ENCODE measurements at regions not wholly inside any gene's neighbourhood (a gene's known extent, or its start where the extent isn't known, plus 50 kb on each side); places are given as distances from the start of the nearest gene placed in this dataset.

- Histone ChIP-seq H4K20me1 (no peaks in the 10 kb centered on the region), H3K4me2 (no peak overlapping the region), H3K27me3 (no peaks in the 10 kb centered on the region), H3K27ac (no peak overlapping the region), H3K36me3 (no peaks in the 10 kb centered on the region), H3K9ac (no peak overlapping the region), H3K4me3 (no peak overlapping the region), H3K9me3 (no peaks in the 10 kb centered on the region), H3K4me1 (no peaks in the 10 kb centered on the region)
- TF ChIP-seq Cebpa-rat (IDR thresholded peaks at IDR 0.05) = no peak
These were observed 113.9 kb upstream of the IMMP2L start for GRCh38 chr7:111676167-111676566.

DNA sequence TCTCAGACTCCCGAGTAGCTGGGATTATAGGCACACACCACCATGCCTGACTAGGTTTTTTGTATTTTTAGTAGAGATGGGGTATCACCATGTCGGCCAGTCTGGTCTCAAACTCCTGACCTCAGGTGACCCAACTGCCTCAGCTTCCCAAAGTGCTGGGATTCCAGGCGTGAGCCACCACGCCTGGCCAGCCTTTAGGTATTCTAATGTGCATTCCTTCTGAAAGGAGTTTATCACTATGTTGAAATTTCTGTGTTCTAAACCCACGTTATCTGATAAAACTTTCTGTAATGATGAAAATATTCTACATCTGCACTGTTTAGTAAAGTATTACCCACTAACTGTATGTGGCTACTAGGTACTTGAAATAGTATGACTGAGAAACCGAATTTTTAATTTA lies 110.6 kb upstream of the IMMP2L start:
- Histone ChIP-seq H3K4me1 (no peaks in the 10 kb centered on the region), H3K4me3 (no peak overlapping the region), H3K4me2 (no peak overlapping the region), H3K9me3 (no peaks in the 10 kb centered on the region), H4K20me1 (no peaks in the 10 kb centered on the region), H3K27ac (no peak overlapping the region), H3K9ac (no peak overlapping the region), H3K36me3 (no peaks in the 10 kb centered on the region), H3K27me3 (no peaks in the 10 kb centered on the region)
- no peak for TF ChIP-seq Cebpa-rat (IDR thresholded peaks at IDR 0.05)

- no peak overlapping the region for H3K4me2 ChIP-seq
- H3K4me3 ChIP-seq = no peak overlapping the region
- no peaks in the 10 kb centered on the region for H4K20me1 ChIP-seq
- H3K36me3 ChIP-seq = no peaks in the 10 kb centered on the region
- H3K9ac ChIP-seq = no peak overlapping the region
- no peaks in the 10 kb centered on the region for H3K4me1 ChIP-seq
- H3K27ac ChIP-seq = no peak overlapping the region
- no peaks in the 10 kb centered on the region for H3K27me3 ChIP-seq
- no peak for TF ChIP-seq Cebpa-rat (IDR thresholded peaks at IDR 0.05)
- no peaks in the 10 kb centered on the region for H3K9me3 ChIP-seq
These were observed 109.6 kb upstream of the IMMP2L start for GRCh38 chr7:111671927-111672326.

GRCh38 chr7:111668711-111669110 lies 106.4 kb upstream of the IMMP2L start:
- no peak overlapping the region for H3K4me3 ChIP-seq
- TF ChIP-seq Cebpa-rat (IDR thresholded peaks at IDR 0.05) = no peak
- H3K36me3 ChIP-seq = no peaks in the 10 kb centered on the region
- no peaks in the 10 kb centered on the region for H3K4me1 ChIP-seq
- no peak overlapping the region for H3K27ac ChIP-seq
- H3K9ac ChIP-seq = no peak overlapping the region
- no peaks in the 10 kb centered on the region for H3K9me3 ChIP-seq
- H3K4me2 ChIP-seq = no peak overlapping the region
- H3K27me3 ChIP-seq = no peaks in the 10 kb centered on the region
- no peaks in the 10 kb centered on the region for H4K20me1 ChIP-seq

GRCh38 chr7:111667488-111667887 lies 105.2 kb upstream of the IMMP2L start:
- Histone ChIP-seq H3K9me3 (no peaks in the 10 kb centered on the region), H3K27ac (no peak overlapping the region), H3K27me3 (no peaks in the 10 kb centered on the region), H3K4me3 (no peak overlapping the region), H3K4me1 (no peaks in the 10 kb centered on the region), H3K4me2 (no peak overlapping the region), H3K36me3 (no peaks in the 10 kb centered on the region), H4K20me1 (no peaks in the 10 kb centered on the region), H3K9ac (no peak overlapping the region)
- TF ChIP-seq Cebpa-rat (IDR thresholded peaks at IDR 0.05) = no peak

DNA sequence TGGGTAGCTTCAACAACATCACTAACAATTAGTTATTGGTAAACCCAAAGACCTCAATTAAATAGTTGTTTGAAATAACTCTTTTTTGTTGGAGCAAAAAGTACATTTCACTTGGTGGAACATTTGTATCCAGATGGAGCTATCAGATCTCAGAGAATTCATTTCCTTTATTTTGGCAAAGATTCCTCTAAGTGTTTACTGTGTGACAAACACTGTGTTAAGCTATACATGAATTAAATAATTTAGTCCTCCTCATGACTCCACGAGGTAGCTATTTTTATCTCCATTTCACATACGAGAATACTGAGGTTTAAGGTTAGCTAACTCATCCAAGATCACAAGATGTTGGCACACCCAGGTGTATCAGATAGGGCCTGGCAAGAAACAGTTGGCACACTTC lies 104.0 kb upstream of the IMMP2L start:
- Histone ChIP-seq H3K27me3 (no peaks in the 10 kb centered on the region), H3K4me1 (no peaks in the 10 kb centered on the region), H4K20me1 (no peaks in the 10 kb centered on the region), H3K27ac (no peak overlapping the region), H3K9me3 (no peaks in the 10 kb centered on the region), H3K4me3 (no peak overlapping the region), H3K4me2 (no peak overlapping the region), H3K36me3 (no peaks in the 10 kb centered on the region), H3K9ac (no peak overlapping the region)
- TF ChIP-seq Cebpa-rat (IDR thresholded peaks at IDR 0.05) = no peak

- Histone ChIP-seq H3K9ac (no peak overlapping the region), H3K27me3 (no peaks in the 10 kb centered on the region), H3K36me3 (no peaks in the 10 kb centered on the region), H3K4me2 (no peak overlapping the region), H3K4me1 (no peaks in the 10 kb centered on the region), H4K20me1 (no peaks in the 10 kb centered on the region), H3K9me3 (no peaks in the 10 kb centered on the region), H3K4me3 (no peak overlapping the region), H3K27ac (no peak overlapping the region)
- no peak for TF ChIP-seq Cebpa-rat (IDR thresholded peaks at IDR 0.05)
These were observed 101.5 kb upstream of the IMMP2L start for GRCh38 chr7:111663771-111664170.

DNA sequence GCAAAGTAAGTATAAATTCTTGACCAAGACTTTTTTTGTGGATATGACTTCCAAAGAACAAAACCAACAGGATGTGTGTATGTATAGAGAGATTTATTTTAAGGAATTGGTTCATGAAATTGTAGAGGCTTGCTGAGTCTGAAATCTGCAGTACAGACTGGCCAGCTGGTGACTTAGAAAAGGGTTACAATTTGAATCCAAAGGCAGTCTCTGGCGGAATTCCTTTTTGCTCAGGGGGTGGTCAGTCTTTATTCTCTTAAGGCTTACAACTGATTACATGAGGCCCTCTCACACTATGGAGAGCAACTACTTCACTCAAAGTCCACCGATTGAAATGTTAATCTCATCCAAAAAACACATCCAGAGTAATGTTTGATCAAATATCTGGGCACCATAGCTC lies 100.1 kb upstream of the IMMP2L start:
- Histone ChIP-seq H3K4me1 (no peaks in the 10 kb centered on the region), H3K9me3 (no peaks in the 10 kb centered on the region), H4K20me1 (no peaks in the 10 kb centered on the region), H3K4me3 (no peak overlapping the region), H3K27me3 (no peaks in the 10 kb centered on the region), H3K36me3 (no peaks in the 10 kb centered on the region), H3K9ac (no peak overlapping the region), H3K27ac (no peak overlapping the region), H3K4me2 (no peak overlapping the region)
- no peak for TF ChIP-seq Cebpa-rat (IDR thresholded peaks at IDR 0.05)

- no peak overlapping the region for H3K27ac ChIP-seq
- H3K4me2 ChIP-seq = no peak overlapping the region
- H3K36me3 ChIP-seq = no peaks in the 10 kb centered on the region
- no peak overlapping the region for H3K9ac ChIP-seq
- H3K4me3 ChIP-seq = no peak overlapping the region
- H4K20me1 ChIP-seq = no peaks in the 10 kb centered on the region
- H3K27me3 ChIP-seq = no peaks in the 10 kb centered on the region
- no peaks in the 10 kb centered on the region for H3K9me3 ChIP-seq
- no peak for TF ChIP-seq Cebpa-rat (IDR thresholded peaks at IDR 0.05)
- H3K4me1 ChIP-seq = no peaks in the 10 kb centered on the region
These were observed 98.2 kb upstream of the IMMP2L start for GRCh38 chr7:111660478-111660877.

DNA sequence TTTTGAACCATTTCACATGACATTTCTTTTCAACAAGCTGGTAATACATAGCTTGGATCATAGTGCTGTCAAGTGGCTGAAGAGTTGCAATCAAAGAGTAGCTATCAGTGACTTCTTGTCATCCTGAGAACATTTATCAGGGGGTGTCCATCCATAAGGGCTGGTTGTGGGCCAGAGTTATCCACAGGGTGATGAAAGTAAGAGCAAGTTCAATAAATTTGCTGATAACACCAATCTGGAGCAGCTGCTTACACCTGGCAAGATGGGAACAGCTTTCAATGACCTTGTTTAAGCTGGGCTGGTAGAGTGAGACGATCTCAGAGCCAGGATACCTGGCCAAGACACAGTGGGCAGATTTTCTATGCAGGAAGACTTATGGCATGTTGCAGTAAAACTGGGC lies 96.3 kb upstream of the IMMP2L start:
- H3K9me3 ChIP-seq = peaks cover 1% of the 10 kb centered on the region; the same call in 1 of the 2 replicates
- H3K27me3 ChIP-seq = no peaks in the 10 kb centered on the region
- H3K4me2 ChIP-seq = no peak overlapping the region
- no peaks in the 10 kb centered on the region for H3K36me3 ChIP-seq
- H3K4me3 ChIP-seq = no peak overlapping the region
- H3K9ac ChIP-seq = no peak overlapping the region
- H3K4me1 ChIP-seq = no peaks in the 10 kb centered on the region
- H3K27ac ChIP-seq = no peak overlapping the region
- TF ChIP-seq Cebpa-rat (IDR thresholded peaks at IDR 0.05) = no peak
- H4K20me1 ChIP-seq = no peaks in the 10 kb centered on the region

DNA sequence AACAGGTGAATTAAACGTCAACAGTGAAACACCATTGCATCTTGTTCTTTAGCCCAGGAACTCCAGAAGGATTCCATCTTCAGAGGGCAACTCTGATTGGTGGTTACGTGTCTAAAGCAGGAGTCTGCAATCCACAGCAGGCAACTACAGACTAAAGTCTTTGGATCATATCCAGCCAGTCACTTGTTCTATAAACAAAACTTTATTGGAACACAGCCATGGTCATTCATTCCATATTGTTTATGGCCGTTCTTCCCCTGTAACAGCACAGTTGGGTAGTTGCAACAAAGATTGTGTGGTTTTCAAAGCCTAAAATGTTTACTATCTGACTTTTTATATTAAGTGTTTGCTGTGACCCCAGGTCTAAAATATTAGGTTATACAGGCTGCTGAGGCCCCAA lies 94.7 kb upstream of the IMMP2L start:
- H3K9ac ChIP-seq = no peak overlapping the region
- H3K4me1 ChIP-seq = no peaks in the 10 kb centered on the region
- H3K27ac ChIP-seq = no peak overlapping the region
- no peak overlapping the region for H3K4me2 ChIP-seq
- H3K9me3 ChIP-seq = peaks cover 6% of the 10 kb centered on the region; the same call in 1 of the 2 replicates
- no peak for TF ChIP-seq Cebpa-rat (IDR thresholded peaks at IDR 0.05)
- H3K36me3 ChIP-seq = no peaks in the 10 kb centered on the region
- H3K4me3 ChIP-seq = no peak overlapping the region
- H4K20me1 ChIP-seq = no peaks in the 10 kb centered on the region
- H3K27me3 ChIP-seq = no peaks in the 10 kb centered on the region
